ENCODE measurements at regions not wholly inside any gene's neighbourhood (a gene's known extent, or its start where the extent isn't known, plus 50 kb on each side); places are given as distances from the start of the nearest gene placed in this dataset.

DNA sequence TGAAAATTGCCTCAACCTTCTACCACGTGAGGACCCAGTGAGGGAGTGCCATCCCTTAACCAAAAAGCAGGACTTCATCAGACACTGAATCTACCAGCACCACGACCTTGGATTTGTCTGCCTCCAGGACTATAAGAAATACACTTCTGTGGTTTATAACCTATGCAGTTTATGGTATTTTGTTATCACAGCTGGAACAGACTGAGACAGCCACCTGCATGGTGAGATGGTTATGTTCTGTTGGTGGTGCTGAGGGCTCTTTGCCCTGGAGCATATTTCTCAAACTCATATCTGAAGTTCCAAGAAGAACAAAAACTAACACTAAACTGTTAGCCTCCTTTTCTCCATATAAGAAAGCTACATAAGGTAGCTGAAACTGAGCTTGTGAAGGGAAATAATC is 69.8 kb upstream of the RGS18 start:
- TF ChIP-seq, protein P1, sequence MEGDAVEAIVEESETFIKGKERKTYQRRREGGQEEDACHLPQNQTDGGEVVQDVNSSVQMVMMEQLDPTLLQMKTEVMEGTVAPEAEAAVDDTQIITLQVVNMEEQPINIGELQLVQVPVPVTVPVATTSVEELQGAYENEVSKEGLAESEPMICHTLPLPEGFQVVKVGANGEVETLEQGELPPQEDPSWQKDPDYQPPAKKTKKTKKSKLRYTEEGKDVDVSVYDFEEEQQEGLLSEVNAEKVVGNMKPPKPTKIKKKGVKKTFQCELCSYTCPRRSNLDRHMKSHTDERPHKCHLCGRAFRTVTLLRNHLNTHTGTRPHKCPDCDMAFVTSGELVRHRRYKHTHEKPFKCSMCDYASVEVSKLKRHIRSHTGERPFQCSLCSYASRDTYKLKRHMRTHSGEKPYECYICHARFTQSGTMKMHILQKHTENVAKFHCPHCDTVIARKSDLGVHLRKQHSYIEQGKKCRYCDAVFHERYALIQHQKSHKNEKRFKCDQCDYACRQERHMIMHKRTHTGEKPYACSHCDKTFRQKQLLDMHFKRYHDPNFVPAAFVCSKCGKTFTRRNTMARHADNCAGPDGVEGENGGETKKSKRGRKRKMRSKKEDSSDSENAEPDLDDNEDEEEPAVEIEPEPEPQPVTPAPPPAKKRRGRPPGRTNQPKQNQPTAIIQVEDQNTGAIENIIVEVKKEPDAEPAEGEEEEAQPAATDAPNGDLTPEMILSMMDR (IDR thresholded peaks at IDR 0.05): no peak
- TF ChIP-seq FOXP1 (CRISPR knock-in tag; IDR thresholded peaks at IDR 0.05; ENCODE audit: borderline replicate concordance) (no peak), SP1 (CRISPR knock-in tag; conservative IDR thresholded peaks at IDR 0.05) (no peak), FOXK1 (CRISPR knock-in tag; IDR thresholded peaks at IDR 0.05) (no peak), ZNF219 (CRISPR knock-in tag; IDR thresholded peaks at IDR 0.05; ENCODE audit: borderline replicate concordance) (no peak), MYBL2 (CRISPR knock-in tag; IDR thresholded peaks at IDR 0.05) (no peak)
- TF ChIP-seq, protein P2, sequence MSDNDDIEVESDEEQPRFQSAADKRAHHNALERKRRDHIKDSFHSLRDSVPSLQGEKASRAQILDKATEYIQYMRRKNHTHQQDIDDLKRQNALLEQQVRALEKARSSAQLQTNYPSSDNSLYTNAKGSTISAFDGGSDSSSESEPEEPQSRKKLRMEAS (CRISPR knock-in tag; IDR thresholded peaks at IDR 0.05): no peak
- TF ChIP-seq, protein P3, sequence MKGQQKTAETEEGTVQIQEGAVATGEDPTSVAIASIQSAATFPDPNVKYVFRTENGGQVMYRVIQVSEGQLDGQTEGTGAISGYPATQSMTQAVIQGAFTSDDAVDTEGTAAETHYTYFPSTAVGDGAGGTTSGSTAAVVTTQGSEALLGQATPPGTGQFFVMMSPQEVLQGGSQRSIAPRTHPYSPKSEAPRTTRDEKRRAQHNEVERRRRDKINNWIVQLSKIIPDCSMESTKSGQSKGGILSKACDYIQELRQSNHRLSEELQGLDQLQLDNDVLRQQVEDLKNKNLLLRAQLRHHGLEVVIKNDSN (CRISPR knock-in tag; IDR thresholded peaks at IDR 0.05): no peak
